GM21515 (cell line): ENCODE measurements at regions not wholly inside any gene's neighbourhood (a gene's known extent, or its start where the extent isn't known, plus 50 kb on each side); places are given as distances from the start of the nearest gene placed in this dataset.

ENCODE experiments used
- ATAC-seq: cut with Tn5 transposase; IDR thresholded peaks from one replicate; pipeline ENCODE4 v1.9.1; 2021; ENCODE audit not compliant: unreplicated experiment

DNA sequence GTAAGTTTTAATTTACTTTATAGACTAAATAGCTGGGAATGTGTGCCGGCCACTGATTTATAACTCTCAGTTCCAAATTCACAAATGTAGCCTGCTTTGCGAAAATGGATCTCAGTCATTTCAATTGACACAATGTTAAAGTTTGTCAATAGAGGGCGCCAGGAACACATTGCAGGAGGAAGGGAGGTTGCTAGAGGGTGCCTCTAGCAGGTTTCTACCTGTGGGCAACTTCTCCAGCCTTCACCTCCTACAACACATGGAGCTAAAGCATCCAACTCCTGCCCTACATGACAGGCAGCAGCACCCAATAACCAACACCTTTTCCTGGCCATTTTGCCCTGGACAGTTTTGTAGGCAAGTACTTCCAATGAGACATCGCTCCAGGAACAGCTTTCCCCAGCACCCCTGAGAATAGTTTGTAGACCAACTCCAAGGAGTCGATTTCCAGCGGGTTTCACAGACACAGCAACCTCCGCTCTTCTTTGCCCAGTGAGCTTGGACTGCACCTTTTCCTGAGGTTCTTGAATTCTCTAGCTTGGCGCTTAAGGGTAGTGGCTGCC, 784.8 kb upstream of the CDH2 start:
- ATAC-seq, result no peak

DNA sequence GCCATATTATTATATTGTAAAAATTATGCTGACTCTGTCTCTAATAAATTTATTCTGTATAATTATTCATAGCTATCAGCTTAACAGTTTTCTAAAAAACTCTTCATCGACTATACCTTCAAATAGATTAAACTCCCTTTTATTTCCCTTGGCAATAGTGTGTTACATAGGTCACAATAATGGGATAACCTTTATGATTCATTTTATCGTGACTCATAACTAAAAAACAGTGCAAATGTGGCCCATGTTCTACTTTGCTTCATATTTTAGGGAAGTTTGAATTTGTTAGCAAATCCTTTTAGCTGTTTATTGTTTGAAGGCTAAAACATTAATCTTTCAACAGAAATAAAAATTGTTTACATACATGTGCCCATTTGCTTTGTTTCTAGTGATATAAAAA, 783.2 kb upstream of the CDH2 start:
- no peak for ATAC-seq

DNA sequence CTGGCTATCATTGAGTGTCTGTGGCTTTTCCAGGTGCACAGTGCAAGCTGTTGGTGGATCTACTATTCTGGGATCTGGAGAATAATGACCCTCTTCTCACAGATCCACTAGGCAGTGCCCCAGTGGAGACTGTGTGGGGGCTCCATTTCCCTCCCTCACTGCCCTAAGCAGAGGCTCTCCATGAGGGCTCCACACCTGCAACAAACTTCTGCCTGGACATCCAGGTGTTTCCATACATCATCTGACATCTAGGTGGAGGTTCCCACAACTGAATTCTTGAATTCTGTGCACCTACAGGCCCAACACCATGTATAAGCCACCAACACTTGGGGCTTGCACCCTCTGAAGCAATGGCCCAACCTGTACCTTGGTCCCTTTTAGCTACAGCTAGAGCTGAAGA, 775.4 kb upstream of the CDH2 start:
- no peak for ATAC-seq

- no peak for ATAC-seq
Measured at GRCh38 chr18:28947900-28948299, 771.0 kb upstream of the CDH2 start.

DNA sequence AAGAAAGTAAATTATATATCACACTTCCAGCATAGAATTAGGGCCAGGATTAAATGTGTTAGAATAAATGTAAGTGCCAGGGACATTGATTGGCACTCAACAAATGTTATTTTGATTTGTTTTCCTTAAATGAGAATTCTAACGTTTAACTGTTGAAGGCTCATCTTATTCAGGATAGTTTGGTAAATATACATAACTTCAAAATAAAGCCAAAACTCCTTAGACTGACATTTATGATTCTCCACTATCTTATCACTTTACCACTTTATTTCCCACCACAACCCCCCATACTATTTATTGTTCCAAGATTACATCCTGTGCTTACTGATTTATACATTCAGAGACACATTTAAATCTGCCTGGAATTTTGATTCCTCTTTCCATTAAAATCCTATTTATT, 769.5 kb upstream of the CDH2 start:
- ATAC-seq, result no peak

DNA sequence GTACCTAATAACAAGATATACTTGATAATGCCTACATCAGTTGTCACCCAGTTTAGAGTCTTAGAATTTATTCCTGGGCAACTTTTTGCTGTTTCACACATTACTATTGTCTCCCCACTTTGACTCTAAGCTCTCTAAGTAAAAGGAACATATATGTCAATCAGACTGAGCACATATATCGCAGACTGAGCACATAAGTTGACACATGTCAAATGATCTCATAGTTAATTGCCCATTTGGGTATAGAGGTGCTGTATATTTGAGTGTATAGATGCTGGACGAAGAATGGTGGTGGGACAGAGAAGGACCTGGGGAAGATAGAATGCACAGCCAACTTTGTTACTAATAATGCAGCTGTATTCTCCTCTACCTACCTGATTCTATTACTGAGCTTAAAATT, 746.0 kb upstream of the CDH2 start:
- ATAC-seq, result no peak

- no peak for ATAC-seq
Measured at GRCh38 chr18:28916456-28916855, 739.5 kb upstream of the CDH2 start.

DNA sequence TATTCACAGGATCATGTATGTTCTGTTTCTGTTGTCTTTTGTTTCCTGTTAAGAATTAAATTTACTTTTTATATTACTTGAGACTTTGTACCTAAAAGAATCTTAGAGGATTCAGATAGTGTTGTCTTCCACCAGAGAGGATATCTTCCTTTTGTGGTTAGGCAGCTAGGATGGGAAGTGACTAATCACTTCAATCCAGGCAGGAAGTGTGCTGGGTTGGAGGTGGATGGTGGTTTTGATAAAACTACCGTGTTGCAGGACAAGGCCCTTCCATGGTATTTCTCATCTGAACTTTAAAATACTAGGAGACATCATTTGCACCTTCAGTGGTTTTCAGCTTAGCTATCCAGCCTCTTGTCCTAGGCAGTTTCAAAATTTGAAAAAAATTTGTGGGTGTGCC, 728.6 kb upstream of the CDH2 start:
- ATAC-seq, result no peak

DNA sequence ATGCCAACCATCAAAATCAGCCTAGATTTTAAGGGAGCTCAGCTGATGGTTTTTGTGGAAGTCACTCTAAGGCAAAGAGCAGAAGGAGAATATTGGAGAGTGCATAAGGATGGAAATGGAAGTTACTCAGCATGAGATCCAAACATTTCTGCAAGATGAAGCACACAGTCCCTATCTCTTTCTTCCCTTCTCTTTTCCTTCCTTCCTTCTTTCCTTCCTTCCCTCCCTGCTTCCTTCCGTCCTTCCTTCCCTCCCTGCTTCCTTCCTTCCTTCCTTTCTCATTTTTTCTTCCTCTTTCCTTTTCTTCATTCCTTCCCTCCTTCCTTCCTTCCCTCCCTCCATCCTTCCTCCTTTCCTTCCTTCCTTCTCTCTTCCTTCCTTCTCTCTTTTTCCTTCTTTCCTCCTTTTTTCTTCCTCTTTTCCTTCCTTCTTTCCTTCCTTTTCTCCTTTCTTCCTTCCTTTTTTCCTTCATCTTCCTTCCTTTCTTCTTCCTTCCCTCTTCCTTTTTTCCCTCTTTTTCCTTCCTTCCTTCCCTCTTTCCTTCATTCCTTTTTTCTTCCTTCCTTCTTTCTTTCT, 727.9 kb upstream of the CDH2 start:
- no peak for ATAC-seq

GRCh38 chr18:28903306-28903705, 726.4 kb upstream of the CDH2 start:
- ATAC-seq, result no peak

DNA sequence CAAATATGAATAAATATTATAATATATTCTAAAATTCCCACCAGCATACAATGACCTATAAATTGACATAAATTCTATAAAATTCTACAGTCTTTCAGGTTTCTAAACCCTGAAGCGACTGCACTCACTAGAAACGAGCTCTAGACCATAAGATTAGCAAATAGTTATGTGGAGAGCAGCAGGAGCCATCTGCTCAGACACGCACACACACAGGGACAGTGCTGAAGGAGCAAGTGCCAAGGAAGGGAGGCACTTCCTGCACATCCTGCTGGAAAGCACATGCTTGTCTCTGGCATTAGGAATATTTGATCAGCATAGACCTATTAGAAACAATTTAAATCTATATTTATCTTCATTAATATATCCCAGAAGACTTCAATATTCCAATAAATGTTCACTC, 713.9 kb upstream of the CDH2 start:
- ATAC-seq, result no peak

GRCh38 chr18:28884304-28884703, 707.4 kb upstream of the CDH2 start:
- ATAC-seq, result no peak

DNA sequence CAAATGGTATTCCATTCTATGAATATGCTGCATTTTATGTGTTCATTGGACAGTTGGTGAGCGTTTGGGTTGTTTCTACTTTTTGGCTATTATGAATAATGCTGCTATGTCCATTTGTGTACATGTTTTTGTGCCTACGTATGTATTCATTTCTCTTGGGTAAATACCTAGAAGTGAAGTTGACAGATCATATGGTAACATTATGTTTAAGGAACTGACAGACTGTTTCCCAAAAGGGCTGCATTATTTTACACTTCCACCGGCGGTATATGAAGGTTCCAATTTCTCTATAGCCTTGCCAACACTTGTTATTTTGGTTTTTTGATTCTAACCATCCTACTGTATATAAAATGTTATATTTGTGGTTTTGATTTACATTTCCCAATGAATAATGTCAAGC, 703.9 kb upstream of the CDH2 start:
- no peak for ATAC-seq

GRCh38 chr18:28875059-28875458, 698.1 kb upstream of the CDH2 start:
- ATAC-seq, result no peak

GRCh38 chr18:28863396-28863795, 686.5 kb upstream of the CDH2 start:
- ATAC-seq, result no peak

GRCh38 chr18:28858248-28858647, 681.3 kb upstream of the CDH2 start:
- ATAC-seq, result no peak

- ATAC-seq, result no peak
Measured at GRCh38 chr18:28855989-28856388, 679.1 kb upstream of the CDH2 start.

- no peak for ATAC-seq
Measured at GRCh38 chr18:28855524-28855923, 678.6 kb upstream of the CDH2 start.

GRCh38 chr18:28854964-28855363, 678.0 kb upstream of the CDH2 start:
- ATAC-seq, result no peak

GRCh38 chr18:28846958-28847357, 670.0 kb upstream of the CDH2 start:
- no peak for ATAC-seq

GRCh38 chr18:28837100-28837499, 660.2 kb upstream of the CDH2 start:
- ATAC-seq, result no peak

DNA sequence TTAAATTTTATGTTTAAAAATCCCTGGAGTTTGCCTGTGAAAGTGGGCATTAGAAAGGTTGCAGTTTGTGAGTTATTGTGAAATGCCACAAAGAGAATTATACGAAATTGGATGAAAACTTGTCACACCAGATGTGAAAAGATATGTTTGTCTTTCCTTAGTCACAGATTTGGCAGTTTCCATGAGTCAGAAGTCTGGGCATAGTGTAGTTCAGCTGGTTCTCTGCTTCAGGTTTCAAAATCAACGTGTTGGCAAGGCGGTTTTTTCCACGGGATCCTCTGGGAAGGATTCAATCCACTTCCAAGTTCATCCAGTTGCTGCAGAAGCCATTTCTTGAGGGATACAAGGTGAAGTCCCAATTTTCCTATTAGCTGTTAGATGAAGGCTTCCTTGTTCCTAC, 658.0 kb upstream of the CDH2 start:
- ATAC-seq, result no peak

GRCh38 chr18:28831908-28832307, 655.0 kb upstream of the CDH2 start:
- no peak for ATAC-seq
